Activated CD4-positive, alpha-beta T cell treated with anti-CD3 and anti-CD28 coated beads, Interleukin-2, amount 10 ng/mL, durations not matched to agents 24 days and 14 days (primary cell): ENCODE measurements at regions not wholly inside any gene's neighbourhood (a gene's known extent, or its start where the extent isn't known, plus 50 kb on each side); places are given as distances from the start of the nearest gene placed in this dataset.

Source experiments
- DNase-seq: peaks from one replicate; pipeline ENCODE4 v3.0.0; 2022
- H3K27ac Mint-ChIP-seq: one replicate; pipeline ENCODE4 v1.8.0; 2022; ENCODE audit warnings: mild to moderate bottlenecking, mixed read lengths
- H3K27me3 Mint-ChIP-seq: one replicate; pipeline ENCODE4 v1.8.0; 2022; ENCODE audit warnings: mixed read lengths
- H3K36me3 Mint-ChIP-seq: one replicate; pipeline ENCODE4 v1.8.0; 2022; ENCODE audit warnings: low read depth, mild to moderate bottlenecking, mixed read lengths
- H3K4me1 Mint-ChIP-seq: one replicate; pipeline ENCODE4 v1.8.0; 2021; ENCODE audit warnings: mixed read lengths
- H3K4me3 Mint-ChIP-seq: one replicate; pipeline ENCODE4 v1.8.0; 2022; ENCODE audit warnings: mild to moderate bottlenecking, moderate library complexity, mixed read lengths
- H3K9me3 Mint-ChIP-seq: one replicate; pipeline ENCODE4 v1.8.0; 2021; ENCODE audit warnings: mixed read lengths
- intact Hi-C: fragments of 100-400 bp; cut with micrococcal nuclease; formaldehyde crosslinking; loops from one replicate; pipeline ENCODE4 v1.15.1; 2023

DNA sequence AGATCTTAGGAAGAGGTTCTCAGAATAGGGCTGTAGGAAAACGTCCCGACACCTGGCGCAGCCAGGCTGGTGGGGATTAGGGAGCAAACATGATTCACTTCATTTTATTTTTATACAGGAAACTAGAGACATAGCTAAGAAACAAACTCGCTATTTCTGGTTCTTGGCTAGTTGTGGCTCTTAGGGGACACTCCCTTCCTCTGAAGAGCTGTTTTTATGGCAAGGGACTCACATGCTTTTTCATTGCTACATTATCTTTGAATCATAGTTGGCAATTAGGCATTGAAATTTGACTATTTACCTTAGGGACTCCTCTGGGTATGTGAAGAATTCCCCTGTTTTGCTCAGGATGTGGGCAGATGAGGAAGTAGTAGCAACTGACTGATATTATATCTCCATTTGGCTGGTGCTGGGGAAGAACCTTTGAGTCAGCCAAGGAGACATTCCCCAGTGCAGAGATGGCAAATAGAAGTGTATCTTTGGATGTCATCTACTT, 174.5 kb downstream of the SMIM20 start:
- Mint-ChIP-seq H3K27ac (peak overlapping the region; percentile 99), H3K36me3 (peaks cover 27% of the 10 kb centered on the region), H3K27me3 (no peaks in the 10 kb centered on the region), H3K4me3 (peak overlapping the region; percentile 80), H3K9me3 (peaks cover 23% of the 10 kb centered on the region), H3K4me1 (peaks cover 68% of the 10 kb centered on the region)
- intact Hi-C loops: loop anchor here (1.0 to 2.0 kb wide), 8 partner anchors 14 to 231 kb away; no protein-coding TSS in a partner anchor
- DNase-seq: peak; percentile 77

DNA sequence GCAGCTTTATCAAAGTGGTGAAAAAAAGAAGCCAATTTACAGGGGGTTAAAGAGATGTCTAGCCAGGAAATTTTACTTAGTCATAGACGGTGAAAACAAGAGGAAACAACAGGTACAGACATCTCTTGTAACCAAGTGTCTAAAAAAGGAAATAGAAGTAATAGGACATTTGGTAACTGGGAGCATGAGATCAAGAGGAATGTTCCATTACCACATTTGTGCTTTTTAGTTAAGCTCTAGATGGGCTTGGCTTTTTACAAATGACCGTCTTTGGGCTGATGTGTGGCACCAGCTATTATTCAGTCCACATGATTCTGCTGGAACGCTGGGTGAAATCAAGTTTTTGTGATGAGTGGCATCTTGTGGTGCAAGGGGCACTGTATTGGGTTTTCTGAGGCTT, 179.5 kb downstream of the SMIM20 start:
- H3K4me1 Mint-ChIP-seq: peaks cover 57% of the 10 kb centered on the region
- peak overlapping the region; percentile 96 for H3K27ac Mint-ChIP-seq
- intact Hi-C loops: loop anchor here (1.0 kb wide), 1 partner anchor 37 kb away; no protein-coding TSS in a partner anchor

DNA sequence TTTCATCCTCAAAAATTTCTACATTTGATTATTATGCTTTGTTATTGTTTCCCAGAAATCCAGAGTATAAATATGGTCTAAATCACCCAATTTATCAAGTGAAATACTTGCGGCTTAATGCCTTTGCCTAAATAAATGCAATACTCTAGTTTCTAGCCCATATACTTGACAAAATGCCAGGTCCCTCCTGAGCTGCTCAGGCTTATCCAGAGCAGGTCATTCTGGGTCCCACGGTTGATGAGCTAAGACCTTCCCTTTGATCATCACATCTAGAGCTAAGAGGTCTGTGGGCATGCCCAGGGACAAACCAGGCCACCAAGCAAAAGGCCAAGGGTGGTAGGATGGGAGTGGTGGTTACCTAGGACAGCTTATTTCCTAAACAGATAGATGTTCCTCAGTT, 180.1 kb downstream of the SMIM20 start:
- Mint-ChIP-seq H3K36me3 (peaks cover 53% of the 10 kb centered on the region), H3K4me1 (peaks cover 53% of the 10 kb centered on the region), H3K27me3 (no peaks in the 10 kb centered on the region), H3K4me3 (no peak overlapping the region), H3K9me3 (peaks cover 56% of the 10 kb centered on the region), H3K27ac (peak overlapping the region; percentile 96)
- no peak for DNase-seq
- intact Hi-C loops: no loop called here

More for the DNA sequence above, 179.5 kb downstream of the SMIM20 start:
- peaks cover 50% of the 10 kb centered on the region for H3K36me3 Mint-ChIP-seq
- H3K4me3 Mint-ChIP-seq: peak overlapping the region; percentile 45
- H3K27me3 Mint-ChIP-seq: no peaks in the 10 kb centered on the region
- H3K9me3 Mint-ChIP-seq: peaks cover 52% of the 10 kb centered on the region
- DNase-seq: no peak

DNA sequence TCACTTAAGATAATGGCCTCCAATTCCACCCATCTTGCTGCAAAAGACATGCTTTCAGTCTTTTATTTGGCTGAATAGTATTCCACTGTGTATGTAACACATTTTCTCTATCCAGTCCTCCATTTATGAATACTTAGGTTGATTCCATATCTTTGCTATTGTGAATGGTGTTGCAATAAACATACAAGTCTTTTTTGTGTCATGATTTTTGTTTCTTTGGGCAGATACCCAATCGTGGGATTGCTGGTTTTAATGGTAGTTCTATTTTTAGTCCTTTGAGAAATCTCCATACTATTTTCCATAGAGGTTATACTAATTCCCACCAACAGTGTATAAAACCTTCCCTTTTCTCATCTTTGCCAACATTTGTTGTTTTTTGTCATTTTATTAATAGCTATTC, 180.9 kb downstream of the SMIM20 start:
- Mint-ChIP-seq H3K4me3 (no peak overlapping the region), H3K27me3 (no peaks in the 10 kb centered on the region), H3K36me3 (peaks cover 58% of the 10 kb centered on the region), H3K9me3 (peaks cover 59% of the 10 kb centered on the region), H3K4me1 (peaks cover 47% of the 10 kb centered on the region), H3K27ac (peak overlapping the region; percentile 77)
- intact Hi-C loops: no loop called here
- no peak for DNase-seq

DNA sequence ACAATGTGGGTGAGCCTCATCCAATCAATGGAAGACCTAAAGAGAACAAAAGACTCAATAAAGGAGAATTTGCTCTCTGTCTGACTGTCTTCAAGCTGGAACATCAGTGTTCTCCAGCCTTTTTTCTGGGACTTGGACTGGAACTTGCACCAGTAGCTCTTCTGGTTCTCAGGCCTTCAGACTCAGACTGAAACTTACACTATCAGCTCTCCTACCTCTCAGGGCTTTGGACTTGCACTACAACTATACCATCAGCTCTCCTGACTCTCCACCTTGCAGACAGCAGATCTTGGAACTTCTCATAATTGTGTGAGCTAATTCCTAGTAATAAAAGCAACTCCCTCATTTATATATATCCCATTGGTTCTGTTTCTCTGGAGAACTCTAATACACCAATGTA, 185.9 kb downstream of the SMIM20 start:
- Mint-ChIP-seq H3K27ac (no peak overlapping the region), H3K4me1 (peaks cover 28% of the 10 kb centered on the region), H3K36me3 (peaks cover 43% of the 10 kb centered on the region), H3K4me3 (no peak overlapping the region), H3K9me3 (peaks cover 45% of the 10 kb centered on the region), H3K27me3 (no peaks in the 10 kb centered on the region)
- intact Hi-C loops: loop anchor here (2.0 kb wide), 1 partner anchor 19 kb away; no protein-coding TSS in a partner anchor
- no peak for DNase-seq

DNA sequence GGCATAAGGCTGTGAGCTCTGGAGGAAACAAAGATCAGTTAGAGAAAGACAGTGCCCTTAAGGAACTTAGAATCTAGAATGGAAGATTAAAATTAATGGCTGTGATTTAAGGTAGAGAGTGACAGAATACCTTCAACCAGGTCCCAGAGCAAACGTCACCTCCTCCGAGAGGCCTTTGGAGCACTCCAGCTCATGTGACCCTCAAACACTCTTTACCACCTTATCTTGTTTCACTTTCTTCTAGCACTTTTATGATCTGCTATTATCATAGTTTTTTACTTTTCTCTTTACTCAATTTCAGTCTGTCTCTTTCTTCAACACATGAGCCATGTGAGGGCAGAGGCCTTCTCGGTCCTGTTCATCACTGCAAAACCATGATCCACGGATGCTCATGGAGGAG, 187.0 kb downstream of the SMIM20 start:
- peaks cover 26% of the 10 kb centered on the region for H3K4me1 Mint-ChIP-seq
- intact Hi-C loops: no loop called here
- H3K27ac Mint-ChIP-seq: no peak overlapping the region
- peaks cover 40% of the 10 kb centered on the region for H3K36me3 Mint-ChIP-seq
- no peaks in the 10 kb centered on the region for H3K27me3 Mint-ChIP-seq
- no peak for DNase-seq
- H3K4me3 Mint-ChIP-seq: no peak overlapping the region
- peaks cover 37% of the 10 kb centered on the region for H3K9me3 Mint-ChIP-seq

DNA sequence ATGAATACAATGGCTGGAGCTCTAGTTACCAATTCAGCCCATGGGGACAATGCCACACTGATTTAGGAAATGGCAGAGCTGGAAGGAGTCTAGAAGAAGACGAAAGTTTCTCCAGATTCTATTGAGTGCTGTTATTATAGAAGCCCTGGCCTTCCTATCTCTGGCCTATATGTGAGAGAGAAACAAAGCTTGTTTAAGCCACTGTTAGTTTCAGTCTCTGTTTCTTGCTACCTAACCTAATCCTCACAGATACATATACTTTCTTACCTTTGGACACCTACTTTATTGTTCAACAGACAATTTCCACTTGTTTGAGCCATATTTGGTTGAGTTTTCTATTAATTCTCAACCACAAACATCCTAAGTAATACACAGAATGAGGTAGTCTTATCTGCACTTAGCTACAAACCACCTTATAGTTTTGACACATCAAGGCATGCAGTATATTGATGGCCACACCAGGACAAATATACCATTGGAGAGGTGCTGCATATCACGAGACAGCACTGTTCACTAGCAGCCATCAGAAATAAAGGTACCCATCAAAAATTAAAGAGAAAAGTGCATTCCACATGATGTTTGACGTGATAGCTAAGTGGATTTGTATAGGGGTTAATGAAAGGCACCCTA, 190.2 kb downstream of the SMIM20 start:
- Mint-ChIP-seq H3K4me1 (peaks cover 27% of the 10 kb centered on the region), H3K4me3 (no peak overlapping the region), H3K36me3 (peaks cover 20% of the 10 kb centered on the region), H3K27ac (peak overlapping the region; percentile 67), H3K27me3 (no peaks in the 10 kb centered on the region), H3K9me3 (peaks cover 27% of the 10 kb centered on the region)
- intact Hi-C loops: no loop called here
- no peak for DNase-seq

DNA sequence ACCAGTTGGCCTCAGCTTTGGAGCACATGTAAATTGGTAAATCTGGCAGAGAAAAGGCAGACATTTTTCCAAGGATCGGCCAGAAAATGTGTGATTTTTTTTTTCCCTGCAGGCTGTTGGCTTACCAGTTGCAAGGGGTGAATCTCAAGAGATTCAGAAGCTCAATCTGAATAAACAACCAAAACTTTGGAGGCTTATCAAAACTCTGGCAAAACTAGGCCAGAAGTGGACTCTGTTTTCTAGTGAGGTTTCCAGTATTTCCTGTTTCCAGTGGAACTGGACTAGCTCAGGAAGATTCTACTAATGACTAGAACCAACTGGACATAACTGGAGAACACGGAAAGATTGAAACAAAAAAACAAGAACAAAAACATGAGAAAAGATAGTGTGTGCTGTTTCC, 191.3 kb downstream of the SMIM20 start:
- Mint-ChIP-seq H3K27me3 (no peaks in the 10 kb centered on the region), H3K27ac (no peak overlapping the region), H3K9me3 (peaks cover 28% of the 10 kb centered on the region), H3K4me1 (peaks cover 24% of the 10 kb centered on the region), H3K4me3 (no peak overlapping the region), H3K36me3 (peaks cover 10% of the 10 kb centered on the region)
- DNase-seq: no peak
- intact Hi-C loops: no loop called here

DNA sequence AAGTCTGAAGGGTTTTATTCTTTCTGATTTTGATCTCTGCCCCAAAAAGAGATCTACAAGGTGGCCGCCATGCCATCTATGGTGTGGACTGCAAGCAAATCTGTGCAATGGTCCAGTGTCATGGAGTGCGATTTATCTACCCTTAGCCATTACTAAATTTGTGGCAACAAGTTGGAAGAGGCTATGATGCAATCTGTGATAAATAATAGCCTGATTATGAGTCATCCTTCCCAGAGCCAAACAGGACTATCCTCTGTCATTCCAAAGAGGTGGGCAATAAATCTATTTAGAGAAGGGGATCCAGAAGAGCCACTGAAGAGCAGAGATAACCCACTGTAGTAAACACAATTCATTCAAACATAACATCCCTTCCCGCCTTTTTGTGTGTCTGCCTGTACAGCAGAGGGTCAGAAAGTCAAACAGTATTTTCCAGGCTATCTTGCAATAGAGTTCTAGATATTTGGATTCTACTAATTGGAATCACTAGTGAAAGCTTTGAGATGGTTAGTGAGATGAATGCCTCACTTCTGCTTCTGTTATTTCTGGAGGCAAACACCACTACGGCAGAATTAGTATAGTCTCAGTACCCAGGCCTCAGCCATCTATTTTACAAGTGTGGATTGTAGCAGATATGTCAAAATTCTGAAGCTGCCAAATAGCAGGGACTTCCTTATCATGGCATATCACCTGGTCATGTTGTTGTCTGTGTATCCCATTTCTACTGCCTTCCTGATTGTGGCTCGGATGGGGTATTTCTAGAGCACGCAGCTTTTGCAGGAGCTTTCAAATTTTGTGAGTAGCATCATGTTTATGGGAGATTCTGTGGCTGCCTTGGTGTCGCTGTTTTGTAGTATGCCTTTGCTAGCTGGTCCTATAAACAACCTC, 192.0 kb downstream of the SMIM20 start:
- no peak overlapping the region for H3K4me3 Mint-ChIP-seq
- intact Hi-C loops: no loop called here
- H3K4me1 Mint-ChIP-seq: peaks cover 24% of the 10 kb centered on the region
- H3K36me3 Mint-ChIP-seq: peaks cover 11% of the 10 kb centered on the region
- peaks cover 31% of the 10 kb centered on the region for H3K9me3 Mint-ChIP-seq
- H3K27ac Mint-ChIP-seq: no peak overlapping the region
- DNase-seq: no peak
- no peaks in the 10 kb centered on the region for H3K27me3 Mint-ChIP-seq

DNA sequence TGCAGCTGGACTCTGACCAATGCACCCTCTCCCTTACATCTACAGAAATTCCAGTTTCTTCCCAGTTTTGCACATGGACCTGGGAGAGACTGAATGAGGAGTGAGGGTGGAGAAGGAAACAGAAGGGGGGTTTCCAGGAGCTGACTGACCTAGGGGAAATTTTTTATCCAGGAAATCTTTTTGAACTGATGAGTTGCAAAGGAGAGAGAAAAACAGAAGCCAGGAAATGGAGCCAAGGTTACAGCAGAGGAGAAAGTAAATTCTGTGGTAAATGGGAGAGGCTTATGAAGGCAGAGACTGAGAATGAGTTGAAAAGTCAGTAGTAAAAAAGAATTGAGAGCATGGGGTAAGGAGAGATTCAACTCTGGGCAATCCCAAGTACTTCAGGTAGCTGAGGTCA, 192.8 kb downstream of the SMIM20 start:
- Mint-ChIP-seq H3K27me3 (no peaks in the 10 kb centered on the region), H3K27ac (peak overlapping the region; percentile 61), H3K4me3 (no peak overlapping the region), H3K9me3 (peaks cover 37% of the 10 kb centered on the region), H3K4me1 (peaks cover 22% of the 10 kb centered on the region), H3K36me3 (peaks cover 17% of the 10 kb centered on the region)
- DNase-seq: no peak
- intact Hi-C loops: no loop called here

DNA sequence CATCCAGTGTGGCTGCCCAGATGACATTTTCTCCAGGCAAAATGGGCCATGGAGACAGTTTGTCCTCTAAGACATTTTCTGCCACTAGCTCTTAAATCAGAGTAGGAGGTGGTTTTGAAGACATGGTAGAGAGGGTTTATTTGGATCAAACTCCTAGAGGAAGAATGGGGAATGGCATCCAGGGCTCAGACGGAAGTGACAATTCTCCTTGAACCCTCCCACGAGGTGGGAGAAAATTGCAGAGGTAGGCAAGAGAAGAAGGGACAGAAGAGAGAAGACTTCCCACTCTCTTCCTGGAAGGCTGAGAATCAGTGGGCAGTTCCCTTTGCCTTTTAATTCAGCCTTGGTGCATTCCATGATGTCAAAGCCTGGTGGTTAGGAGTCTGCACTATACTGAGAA, 194.0 kb downstream of the SMIM20 start:
- Mint-ChIP-seq H3K36me3 (peaks cover 22% of the 10 kb centered on the region), H3K4me1 (peaks cover 22% of the 10 kb centered on the region), H3K27ac (no peak overlapping the region), H3K27me3 (no peaks in the 10 kb centered on the region), H3K9me3 (peaks cover 40% of the 10 kb centered on the region), H3K4me3 (no peak overlapping the region)
- no peak for DNase-seq
- intact Hi-C loops: no loop called here

DNA sequence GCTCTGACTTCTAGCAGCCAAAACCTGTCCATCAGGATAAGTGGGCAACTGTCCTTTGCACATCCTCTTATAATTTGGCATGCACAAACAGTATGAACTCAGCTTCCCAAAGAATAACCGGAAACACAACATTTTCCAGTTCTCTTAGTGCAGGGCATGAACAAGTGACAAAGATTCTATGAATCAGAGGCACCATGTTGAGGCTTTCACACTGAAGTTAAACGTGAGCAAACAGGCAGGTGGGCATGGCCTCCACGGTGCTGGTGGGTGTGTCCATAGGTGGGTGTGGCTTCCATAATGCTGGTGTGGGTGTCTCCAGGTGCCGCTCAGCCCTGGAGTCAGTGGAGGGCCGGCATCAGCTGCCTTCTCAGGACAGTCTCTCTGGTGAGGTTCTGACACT, 196.5 kb downstream of the SMIM20 start:
- no peak for DNase-seq
- Mint-ChIP-seq H3K36me3 (peaks cover 21% of the 10 kb centered on the region), H3K9me3 (peaks cover 40% of the 10 kb centered on the region), H3K4me1 (peaks cover 16% of the 10 kb centered on the region), H3K27ac (no peak overlapping the region), H3K4me3 (no peak overlapping the region), H3K27me3 (no peaks in the 10 kb centered on the region)
- intact Hi-C loops: no loop called here

DNA sequence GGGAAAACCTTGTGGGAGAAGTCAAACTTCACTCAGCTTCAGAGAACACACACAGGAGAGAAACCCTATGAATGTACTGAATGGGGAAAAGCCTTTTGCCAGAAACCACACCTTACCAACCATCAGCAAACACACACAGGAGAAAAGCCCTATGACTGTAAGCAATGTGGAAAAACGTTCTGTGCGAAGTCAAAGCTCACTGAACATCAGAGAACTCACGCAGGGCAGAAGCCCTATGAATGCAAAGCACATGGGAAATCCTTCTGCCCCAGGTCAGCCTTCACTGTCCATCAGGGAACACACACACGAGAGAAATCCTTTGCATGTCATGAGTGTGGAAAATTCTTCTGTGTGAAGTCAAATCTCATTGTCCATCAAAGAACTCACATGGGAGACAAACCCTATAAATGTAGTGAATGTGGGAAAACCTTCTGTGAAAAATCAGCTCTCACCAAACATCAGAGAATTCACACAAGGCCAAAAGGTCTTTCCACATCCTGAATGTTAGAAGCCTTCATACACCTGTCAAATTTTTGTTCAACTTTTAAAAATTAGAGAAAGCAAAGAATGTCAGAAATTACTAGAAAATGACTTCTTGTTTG, 199.4 kb downstream of the SMIM20 start:
- Mint-ChIP-seq H3K27ac (no peak overlapping the region), H3K36me3 (peaks cover 21% of the 10 kb centered on the region), H3K4me3 (no peak overlapping the region), H3K27me3 (no peaks in the 10 kb centered on the region), H3K9me3 (peaks cover 49% of the 10 kb centered on the region), H3K4me1 (peaks cover under 1% of the 10 kb centered on the region)
- intact Hi-C loops: no loop called here
- no peak for DNase-seq

DNA sequence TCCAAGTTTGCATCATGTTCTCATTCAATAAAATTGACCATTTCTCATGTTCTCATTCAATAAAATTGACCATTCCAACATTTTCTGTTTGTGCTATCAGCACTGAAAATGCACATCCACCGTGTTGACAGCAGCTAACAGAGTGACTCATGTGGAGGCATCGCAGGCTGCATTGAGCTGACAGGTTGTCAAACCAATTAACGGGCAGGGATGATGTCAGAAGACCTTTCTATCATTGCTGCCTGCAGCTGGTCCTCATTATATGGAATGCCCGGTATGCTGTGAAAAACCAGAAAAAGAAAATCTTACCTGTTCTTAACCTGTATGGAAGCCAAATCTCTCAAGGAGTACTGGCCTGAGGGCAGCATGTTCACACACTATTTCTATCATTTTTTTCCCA, 202.0 kb downstream of the SMIM20 start:
- Mint-ChIP-seq H3K27me3 (no peaks in the 10 kb centered on the region), H3K4me1 (no peaks in the 10 kb centered on the region), H3K27ac (no peak overlapping the region), H3K4me3 (no peak overlapping the region), H3K36me3 (peaks cover 23% of the 10 kb centered on the region), H3K9me3 (peaks cover 48% of the 10 kb centered on the region)
- no peak for DNase-seq
- intact Hi-C loops: no loop called here
